Activated T-helper 9 cell treated with anti-CD3 and anti-CD28 coated beads, Interleukin-2, amount 50 U/mL, for 16 hours (primary cell): ENCODE measurements at regions not wholly inside any gene's neighbourhood (a gene's known extent, or its start where the extent isn't known, plus 50 kb on each side); places are given as distances from the start of the nearest gene placed in this dataset.

Experiments used
- DNase-seq: peaks from one replicate; pipeline ENCODE4 v3.0.0-alpha.2; 2020; ENCODE audit warnings: low read depth

GRCh38 chr17:77838748-77839697 is 119.5 kb upstream of the TNRC6C start:
- DNase-seq, result no peak

DNA sequence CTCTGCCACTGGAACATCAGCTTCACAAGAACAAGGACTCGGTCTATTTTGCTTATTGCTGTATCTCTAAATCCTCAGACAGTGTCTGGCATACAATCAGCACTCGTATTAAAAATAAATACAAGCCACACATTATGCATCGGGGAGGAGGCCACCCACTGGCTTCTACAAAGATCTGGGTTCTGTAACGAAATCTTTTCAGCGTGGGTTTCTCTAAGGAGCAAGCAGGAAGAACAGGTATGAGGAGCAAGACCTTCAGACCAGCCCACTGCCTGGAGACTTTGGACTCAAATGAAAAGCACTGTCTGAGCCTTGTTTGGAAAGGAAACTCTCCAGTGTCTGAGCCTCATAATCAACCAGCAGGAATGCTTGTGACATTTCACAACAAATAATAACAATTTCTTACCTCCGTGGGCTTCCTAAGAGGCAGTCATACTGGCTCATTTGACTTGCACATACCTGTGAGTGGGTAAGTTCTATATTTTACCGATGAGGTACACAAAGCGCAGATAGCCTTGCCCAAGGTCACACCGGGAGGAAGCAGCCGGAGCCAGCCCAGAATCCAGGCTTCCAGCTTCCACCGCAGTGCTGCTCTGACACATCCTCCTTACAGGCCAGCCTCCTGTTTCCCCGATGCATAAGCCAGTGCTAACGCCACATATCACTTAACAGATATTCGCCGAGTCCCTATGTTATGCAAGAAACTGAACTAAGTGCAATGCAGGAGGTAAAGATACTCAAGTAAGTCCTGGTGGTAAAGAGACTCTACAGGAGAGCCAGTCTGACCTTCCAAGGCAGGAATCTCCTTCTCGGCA is 118.6 kb upstream of the TNRC6C start:
- no peak for DNase-seq

DNA sequence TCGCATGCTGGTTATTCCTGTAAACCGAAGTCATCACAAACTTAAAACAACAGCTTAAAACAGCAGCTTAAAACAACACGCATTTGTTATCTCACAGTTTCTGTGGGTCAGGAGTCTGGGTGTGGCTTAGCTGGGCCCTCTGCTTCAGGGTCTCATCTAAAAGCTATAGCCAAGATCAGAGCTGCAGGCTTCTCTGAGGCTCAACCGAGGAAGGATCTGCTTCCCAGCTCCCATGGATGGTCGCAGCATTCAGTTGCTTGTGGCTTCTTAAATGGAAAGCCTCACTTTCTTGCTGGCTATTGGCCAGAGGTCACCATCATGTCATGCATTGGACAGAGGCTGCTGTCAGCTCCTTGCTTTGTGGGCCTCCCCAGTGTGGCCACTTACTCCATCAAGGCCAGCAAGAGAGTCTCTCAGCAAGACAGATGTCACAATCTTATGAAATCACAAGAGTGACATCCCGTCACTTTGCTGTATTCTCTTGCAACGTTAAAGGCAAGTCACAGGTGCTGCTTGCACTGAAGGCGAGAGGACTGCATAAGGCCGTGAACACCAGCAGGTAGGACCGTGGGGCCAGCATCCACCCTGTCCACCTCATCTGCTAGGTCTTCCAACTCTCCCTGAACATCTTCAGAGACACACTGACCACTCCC is 117.9 kb upstream of the TNRC6C start:
- DNase-seq, result no peak

DNA sequence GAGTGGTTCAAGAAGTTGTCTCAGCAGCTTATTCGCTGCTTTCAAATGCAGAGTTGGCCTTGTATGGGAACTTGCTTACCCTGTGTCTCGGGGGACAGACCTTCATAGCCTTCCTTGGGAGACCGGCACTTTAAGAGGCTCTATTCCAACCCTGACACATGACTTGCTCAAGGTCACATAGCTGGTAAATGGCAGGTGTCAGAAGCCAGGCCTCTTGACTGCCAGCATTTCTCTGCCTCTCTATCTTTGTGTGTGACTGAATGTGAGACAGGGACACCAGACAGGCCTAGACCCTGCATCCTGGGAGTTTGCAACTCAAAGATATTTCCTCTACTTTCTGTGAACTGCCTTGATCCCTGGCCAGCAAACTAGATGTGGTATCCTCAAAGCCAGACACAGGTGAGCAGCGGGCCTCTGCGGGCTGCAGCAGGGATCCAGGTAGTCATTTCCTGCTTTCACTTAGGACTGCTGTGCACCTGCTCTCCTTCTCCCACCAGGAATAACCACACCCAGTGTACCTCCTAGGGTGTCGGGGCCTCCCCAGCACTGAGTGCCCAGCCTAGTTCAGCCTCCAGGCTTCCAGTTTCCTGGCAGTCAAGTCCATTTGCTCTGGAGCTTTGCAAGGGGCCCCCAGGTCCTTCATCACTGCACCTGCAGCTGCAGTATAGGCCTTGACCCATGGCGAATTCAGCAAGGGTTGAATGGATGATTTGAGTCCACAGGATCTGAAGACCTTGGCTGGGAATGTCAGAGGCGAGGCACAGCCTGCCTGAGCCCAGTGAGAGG is 116.6 kb upstream of the TNRC6C start:
- no peak for DNase-seq

DNA sequence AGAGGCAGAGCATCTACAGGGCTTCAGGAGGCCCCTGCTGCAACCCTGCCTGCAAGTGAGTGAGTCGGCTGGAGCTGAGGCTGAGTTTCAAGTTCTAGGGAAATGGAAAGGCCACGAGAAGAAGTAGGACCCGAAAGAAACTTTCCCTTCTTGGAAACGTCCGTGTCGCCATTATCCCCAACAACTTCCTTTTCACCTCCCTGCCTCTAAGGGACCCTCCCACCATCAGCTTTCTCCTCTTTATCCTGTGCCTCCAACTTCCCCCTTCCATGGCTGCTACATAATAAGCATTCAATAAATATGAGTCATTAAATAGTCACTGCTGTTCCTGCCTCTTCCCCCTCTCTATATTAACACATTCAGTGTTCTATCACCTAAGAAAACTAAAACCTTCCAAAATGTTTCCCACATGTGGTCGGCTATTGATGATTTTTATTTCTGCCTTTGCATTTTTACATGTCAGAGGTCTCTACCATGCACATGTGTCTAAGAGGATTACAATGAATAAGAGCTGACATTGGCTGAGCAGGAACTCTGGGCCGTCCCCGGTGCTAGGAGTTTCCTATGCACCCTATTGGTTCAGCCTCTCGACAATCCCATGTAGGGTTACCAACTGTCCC is 115.9 kb upstream of the TNRC6C start:
- DNase-seq, result no peak

GRCh38 chr17:77843255-77843895 is 115.1 kb upstream of the TNRC6C start:
- DNase-seq, result peak; percentile 53

DNA sequence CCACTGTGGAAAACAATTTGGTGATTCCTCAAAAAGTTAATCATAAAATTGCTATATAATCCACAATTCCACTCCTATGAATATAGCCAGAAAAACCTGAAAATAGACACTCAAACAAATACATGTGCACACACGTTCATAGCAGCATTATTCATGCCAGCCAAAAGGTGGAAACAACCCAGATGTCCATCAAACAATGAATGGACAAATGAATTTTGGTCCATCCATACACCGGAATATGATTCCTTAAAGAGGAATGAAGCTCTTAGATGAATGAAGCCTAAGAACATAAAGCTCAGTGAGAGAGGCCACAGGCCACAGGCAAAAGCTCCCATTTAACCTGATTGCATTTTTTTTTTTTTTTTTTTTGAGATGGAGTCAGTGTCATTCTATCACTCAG is 114.6 kb upstream of the TNRC6C start:
- DNase-seq, result no peak

DNA sequence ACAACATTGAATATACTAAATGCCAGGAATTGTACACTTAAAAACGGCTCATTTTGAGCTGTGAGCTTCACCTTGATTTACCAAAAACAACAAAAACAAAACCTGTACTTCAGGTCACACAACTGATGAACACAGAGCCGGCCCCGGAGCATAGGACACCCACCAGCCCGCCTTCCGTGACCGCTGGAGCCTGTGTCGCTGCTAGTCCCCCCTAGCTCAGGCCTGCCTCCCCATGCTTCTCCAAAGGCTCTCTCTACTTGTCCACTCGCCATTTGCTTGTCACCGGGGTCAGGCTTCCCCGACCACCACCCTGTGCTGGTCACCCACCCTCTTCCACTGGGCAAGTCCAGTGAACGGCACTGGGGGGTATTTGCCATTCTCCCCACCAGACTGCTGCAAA is 113.8 kb upstream of the TNRC6C start:
- DNase-seq, result no peak

- DNase-seq, result no peak
These were observed 112.8 kb upstream of the TNRC6C start for GRCh38 chr17:77845541-77846225.

DNA sequence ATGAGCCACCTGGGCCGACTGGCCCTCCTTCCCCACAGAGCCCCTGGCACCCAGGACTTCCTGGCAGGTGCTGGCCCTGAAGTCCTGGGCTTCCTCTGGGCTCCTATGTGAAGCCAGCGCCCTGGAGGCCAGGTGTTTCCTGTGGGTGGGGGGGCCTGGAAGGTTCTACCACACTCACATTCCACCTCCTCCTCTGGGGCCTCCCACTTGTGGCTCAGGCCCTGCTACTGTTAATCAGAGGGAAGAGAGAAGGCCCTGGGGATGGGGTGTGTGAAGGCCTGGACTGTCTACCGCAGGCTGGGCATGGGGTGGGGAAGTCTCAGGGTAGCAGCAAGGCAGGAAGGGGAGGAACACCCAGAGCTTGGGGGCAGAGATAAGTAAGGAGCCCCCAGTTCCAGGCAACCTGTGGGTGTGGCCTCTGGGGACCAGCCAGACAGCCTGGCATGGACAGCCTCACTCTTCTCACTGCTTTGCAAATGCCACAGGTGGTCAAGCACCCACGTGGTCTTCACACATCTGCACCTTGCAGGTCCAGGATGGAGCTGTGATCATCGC is 111.9 kb upstream of the TNRC6C start:
- DNase-seq, result peak; percentile 16

- no peak for DNase-seq
These were observed 111.0 kb upstream of the TNRC6C start for GRCh38 chr17:77847221-77848085.

DNA sequence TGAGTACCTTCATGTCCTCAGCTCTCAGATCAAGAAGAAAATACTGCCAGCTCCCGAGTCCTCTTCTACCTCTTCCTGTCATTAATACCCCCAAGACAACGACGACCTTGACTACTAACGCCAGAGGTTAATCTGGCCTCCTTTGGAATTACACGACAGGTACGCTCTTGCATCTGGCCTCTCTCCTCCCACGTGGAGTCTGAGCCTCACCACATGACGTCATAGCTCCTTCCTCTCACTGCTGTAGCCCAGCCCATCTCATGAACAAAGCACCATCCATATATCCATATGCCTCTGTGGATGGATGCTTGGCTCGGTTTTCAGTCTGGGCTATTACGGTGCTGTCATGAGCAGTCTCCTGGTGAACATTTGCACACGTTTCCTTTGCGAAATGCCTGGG is 110.2 kb upstream of the TNRC6C start:
- DNase-seq, result no peak

DNA sequence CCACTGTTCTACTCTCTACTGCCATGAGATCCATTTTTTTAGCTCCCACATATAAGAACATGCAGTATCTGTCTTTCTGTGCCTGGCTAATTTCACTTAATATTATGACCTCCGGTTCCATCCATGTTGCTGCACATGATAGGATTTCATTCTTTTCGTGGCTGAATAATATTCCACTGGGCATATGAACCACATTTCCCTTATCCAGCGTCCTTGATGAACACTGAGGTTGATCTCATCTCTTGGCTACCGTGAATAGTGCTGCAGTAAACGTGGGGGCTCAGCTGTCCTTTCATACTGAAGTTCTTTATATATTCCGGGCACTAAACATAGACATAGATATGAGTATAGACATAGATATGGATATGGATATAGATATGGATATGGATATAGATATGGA is 109.3 kb upstream of the TNRC6C start:
- DNase-seq, result no peak

DNA sequence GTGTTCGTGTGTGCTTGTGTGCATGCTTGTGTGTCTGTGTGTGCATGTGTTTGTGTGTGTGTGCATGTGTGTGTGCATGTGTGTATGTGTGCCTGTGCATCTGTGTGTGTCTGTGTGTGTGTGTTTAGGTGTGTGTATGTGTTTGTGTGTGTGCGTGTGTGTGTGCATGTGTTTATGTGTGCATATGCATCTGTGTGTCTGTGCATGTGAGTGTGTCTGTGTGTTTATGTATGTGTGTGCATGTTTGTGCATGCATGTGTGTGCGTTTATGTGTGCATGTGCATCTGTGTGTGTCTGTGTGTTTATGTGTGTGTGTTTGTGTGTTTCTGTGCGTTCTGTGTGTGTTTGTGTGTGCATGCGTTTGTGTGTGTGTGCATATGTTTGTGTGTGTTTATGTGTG is 106.6 kb upstream of the TNRC6C start:
- DNase-seq, result no peak

DNA sequence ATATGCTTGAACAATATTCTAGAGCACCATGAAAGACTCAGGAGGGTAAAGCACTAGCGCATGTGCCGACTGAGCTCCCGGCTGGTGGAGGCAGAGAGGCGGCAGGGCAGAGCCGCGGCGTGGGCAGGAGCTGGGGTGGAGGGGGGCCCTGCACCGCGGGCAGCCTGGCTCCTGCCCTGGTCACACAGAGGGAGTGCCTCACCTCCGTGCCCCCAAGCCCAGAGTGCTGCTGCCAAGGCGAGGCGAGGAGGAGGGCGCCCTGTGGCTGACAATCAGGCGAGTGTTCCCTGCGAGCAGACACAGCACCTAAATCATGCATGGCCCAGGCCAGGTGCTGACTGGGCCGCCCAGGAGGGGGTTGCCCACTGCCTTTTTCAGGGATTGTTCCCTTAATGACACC is 105.8 kb upstream of the TNRC6C start:
- no peak for DNase-seq

DNA sequence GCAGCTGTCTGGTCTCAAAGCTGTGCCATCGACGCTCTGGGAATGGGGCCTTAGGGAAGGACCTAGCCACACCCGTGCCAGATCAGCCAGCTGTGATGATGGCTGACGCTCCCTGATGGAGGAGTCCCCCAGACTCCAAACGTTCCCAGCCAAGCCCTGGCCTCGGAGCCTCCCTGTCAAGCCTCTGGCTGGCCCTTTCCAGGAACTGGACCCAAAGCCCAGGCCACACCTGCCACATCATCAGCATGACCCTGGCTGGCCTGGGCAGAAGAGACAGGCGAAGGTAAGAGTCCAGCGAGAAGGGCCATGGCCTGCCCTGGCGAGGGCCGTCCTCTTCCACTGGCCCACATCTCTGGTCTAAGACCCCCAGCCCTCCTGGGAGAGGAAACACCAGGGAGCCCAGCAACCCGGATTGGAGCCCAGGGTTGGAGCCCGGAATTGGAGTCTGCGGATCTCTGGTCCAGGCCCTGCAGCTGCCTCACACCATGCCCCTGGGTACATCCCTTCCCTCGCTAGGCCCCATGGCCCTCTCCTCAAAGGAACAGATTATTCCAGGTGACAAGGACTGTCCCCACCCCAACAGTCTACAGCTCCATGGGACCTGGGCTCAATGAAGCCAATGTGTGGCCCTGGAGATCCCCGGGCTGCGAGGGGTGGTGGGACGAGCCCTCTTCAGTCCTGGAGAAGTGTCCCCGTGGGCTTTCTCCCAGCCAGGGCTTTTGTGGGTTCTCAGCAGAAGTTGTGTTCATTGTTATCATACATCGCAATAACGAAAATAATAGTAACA is 105.1 kb upstream of the TNRC6C start:
- DNase-seq, result no peak

- DNase-seq, result no peak
These were observed 104.3 kb upstream of the TNRC6C start for GRCh38 chr17:77854083-77854758.
